ENCODE measurements at regions not wholly inside any gene's neighbourhood (a gene's known extent, or its start where the extent isn't known, plus 50 kb on each side); places are given as distances from the start of the nearest gene placed in this dataset.

- DNase-seq (ENCODE audit: low read depth), result no peak
- TF ChIP-seq CTCF (IDR thresholded peaks at IDR 0.05; ENCODE audit: control insufficient read depth, extremely low read depth, insufficient read depth), result no peak
- H3K4me3 ChIP-seq (ENCODE audit: low read depth, low read length), result peak overlapping the region; percentile 53
These were observed 129.0 kb downstream of the ASCL4 start for GRCh38 chr12:107903341-107904061.

- no peak overlapping the region for H3K4me3 ChIP-seq (ENCODE audit: low read depth, low read length)
- TF ChIP-seq CTCF (IDR thresholded peaks at IDR 0.05; ENCODE audit: control insufficient read depth, extremely low read depth, insufficient read depth), result no peak
- DNase-seq (ENCODE audit: low read depth), result no peak
These were observed 132.2 kb downstream of the ASCL4 start for GRCh38 chr12:107906707-107907106.

- H3K4me3 ChIP-seq (ENCODE audit: low read depth, low read length), result no peak overlapping the region
- peak; percentile 80 for DNase-seq (ENCODE audit: low read depth)
- TF ChIP-seq CTCF (IDR thresholded peaks at IDR 0.05; ENCODE audit: control insufficient read depth, extremely low read depth, insufficient read depth), result peak; percentile 78
These were observed 138.0 kb downstream of the ASCL4 start for GRCh38 chr12:107912421-107913004.

- no peak for DNase-seq (ENCODE audit: low read depth)
- TF ChIP-seq CTCF (IDR thresholded peaks at IDR 0.05; ENCODE audit: control insufficient read depth, extremely low read depth, insufficient read depth), result no peak
These were observed 140.0 kb downstream of the ASCL4 start for GRCh38 chr12:107914460-107914977.

GRCh38 chr12:107917912-107918800 lies 143.7 kb downstream of the ASCL4 start:
- peak; percentile 87 for TF ChIP-seq CTCF (IDR thresholded peaks at IDR 0.05; ENCODE audit: control insufficient read depth, extremely low read depth, insufficient read depth)
- H3K4me3 ChIP-seq (ENCODE audit: low read depth, low read length), result no peak overlapping the region
- no peak for DNase-seq (ENCODE audit: low read depth)

More at GRCh38 chr12:107914460-107914977, 140.0 kb downstream of the ASCL4 start:
- no peak overlapping the region for H3K4me3 ChIP-seq (ENCODE audit: low read depth, low read length)

- no peak for DNase-seq (ENCODE audit: low read depth)
- TF ChIP-seq CTCF (IDR thresholded peaks at IDR 0.05; ENCODE audit: control insufficient read depth, extremely low read depth, insufficient read depth), result no peak
- no peak overlapping the region for H3K4me3 ChIP-seq (ENCODE audit: low read depth, low read length)
These were observed 146.6 kb downstream of the ASCL4 start for GRCh38 chr12:107921062-107921461.

All from LNCaP clone FGC (cell line).